ENCODE measurements at regions not wholly inside any gene's neighbourhood (a gene's known extent, or its start where the extent isn't known, plus 50 kb on each side); places are given as distances from the start of the nearest gene placed in this dataset.
A peak's percentile ranks its signal among the peaks of the same experiment; 100 is the strongest.

DNA sequence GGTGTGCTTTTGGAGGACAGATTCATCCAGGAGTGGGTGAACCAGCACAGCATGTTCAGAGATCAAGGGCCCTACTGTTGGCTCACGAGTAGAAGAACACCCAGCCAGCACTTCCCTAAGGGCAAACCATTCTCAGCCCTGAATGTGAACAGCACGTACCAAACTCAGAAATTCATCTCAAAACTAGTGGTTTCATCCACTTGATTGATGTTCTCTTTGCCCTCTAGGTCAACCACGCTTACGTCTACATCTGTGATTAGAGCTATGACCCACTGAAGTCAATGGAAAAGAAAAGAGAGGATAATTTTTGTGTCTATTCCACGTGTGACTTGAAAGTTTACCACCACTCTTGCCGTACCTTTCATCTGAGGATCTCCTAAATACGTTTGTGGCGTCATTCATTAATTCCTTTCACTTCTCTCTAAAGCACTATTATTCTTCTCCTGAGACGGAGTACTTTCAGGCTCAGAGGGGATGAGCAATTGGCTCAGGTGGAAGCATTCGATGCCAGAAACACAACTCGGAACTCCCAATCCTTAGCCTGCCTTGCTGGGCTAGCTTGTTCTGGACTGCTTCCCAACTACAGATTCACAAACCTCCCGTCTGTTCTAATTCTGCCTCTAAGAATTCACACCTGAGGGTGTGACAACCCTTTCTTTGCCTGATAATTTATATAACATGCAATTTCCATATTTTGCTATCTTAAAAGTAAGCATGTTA lies 57.3 kb upstream of the HIVEP3 start:
- DNase-seq (ENCODE audit: extremely low read depth in 1 of 4, low spot score in 3 of 4) (no peak), ATAC-seq (no peak), FAIRE-seq (no peak)
- no peak for TF ChIP-seq MED1 (CRISPR knock-in tag; IDR thresholded peaks at IDR 0.05; ENCODE audit: borderline replicate concordance)
- TF ChIP-seq, protein P1, sequence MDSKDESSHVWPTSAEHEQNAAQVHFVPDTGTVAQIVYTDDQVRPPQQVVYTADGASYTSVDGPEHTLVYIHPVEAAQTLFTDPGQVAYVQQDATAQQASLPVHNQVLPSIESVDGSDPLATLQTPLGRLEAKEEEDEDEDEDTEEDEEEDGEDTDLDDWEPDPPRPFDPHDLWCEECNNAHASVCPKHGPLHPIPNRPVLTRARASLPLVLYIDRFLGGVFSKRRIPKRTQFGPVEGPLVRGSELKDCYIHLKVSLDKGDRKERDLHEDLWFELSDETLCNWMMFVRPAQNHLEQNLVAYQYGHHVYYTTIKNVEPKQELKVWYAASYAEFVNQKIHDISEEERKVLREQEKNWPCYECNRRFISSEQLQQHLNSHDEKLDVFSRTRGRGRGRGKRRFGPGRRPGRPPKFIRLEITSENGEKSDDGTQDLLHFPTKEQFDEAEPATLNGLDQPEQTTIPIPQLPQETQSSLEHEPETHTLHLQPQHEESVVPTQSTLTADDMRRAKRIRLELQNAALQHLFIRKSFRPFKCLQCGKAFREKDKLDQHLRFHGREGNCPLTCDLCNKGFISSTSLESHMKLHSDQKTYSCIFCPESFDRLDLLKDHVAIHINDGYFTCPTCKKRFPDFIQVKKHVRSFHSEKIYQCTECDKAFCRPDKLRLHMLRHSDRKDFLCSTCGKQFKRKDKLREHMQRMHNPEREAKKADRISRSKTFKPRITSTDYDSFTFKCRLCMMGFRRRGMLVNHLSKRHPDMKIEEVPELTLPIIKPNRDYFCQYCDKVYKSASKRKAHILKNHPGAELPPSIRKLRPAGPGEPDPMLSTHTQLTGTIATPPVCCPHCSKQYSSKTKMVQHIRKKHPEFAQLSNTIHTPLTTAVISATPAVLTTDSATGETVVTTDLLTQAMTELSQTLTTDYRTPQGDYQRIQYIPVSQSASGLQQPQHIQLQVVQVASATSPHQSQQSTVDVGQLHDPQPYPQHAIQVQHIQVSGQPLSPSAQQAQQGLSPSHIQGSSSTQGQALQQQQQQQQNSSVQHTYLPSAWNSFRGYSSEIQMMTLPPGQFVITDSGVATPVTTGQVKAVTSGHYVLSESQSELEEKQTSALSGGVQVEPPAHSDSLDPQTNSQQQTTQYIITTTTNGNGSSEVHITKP (IDR thresholded peaks at IDR 0.05; ENCODE audit: partially characterized antibody) = peak; percentile 64
- CTCF ChIA-PET (ENCODE audit: low intra/inter-chr PET ratio) = no interaction called here
- under 1% methylated on average over 12 of the region's 12 CpGs for WGBS (ENCODE audit: insufficient coverage, low coverage, missing lambda C conversion rate)
- no peak overlapping the region for H2AFZ ChIP-seq (ENCODE audit: low read depth, low read length)
- no peak overlapping the region for H3K4me3 ChIP-seq
- no peaks in the 10 kb centered on the region for H3K79me2 ChIP-seq (ENCODE audit: control insufficient read depth, insufficient read depth, low read length)
- intact Hi-C loops (cut with micrococcal nuclease) (no loop called here), in situ Hi-C loops (cut with MboI) (no loop called here)
- H3K9ac ChIP-seq (ENCODE audit: insufficient read depth in 1 of 2, low read depth in 2 of 2, low read length in 2 of 2) = no peak overlapping the region
- H3K27ac ChIP-seq (ENCODE audit: extremely low read depth, low read depth, low read length) = no peak overlapping the region
- H3K4me1 ChIP-seq (replicated peaks in 1 of 2; ENCODE audit: control insufficient read depth in 2 of 2, insufficient read depth in 2 of 2, low read length in 2 of 2) = no peaks in the 10 kb centered on the region
- no peaks in the 10 kb centered on the region for H3K9me3 ChIP-seq (replicated peaks; ENCODE audit: control insufficient read depth, insufficient read depth, low read depth, low read length)
- H3K4me2 ChIP-seq (ENCODE audit: insufficient read depth, low read length) = no peak overlapping the region
- H3K27me3 ChIP-seq (ENCODE audit: control insufficient read depth in 2 of 2, insufficient read depth in 2 of 2, low read length in 2 of 2) = peaks cover 8 to 9% of the 10 kb centered on the region in 2 experiments; a peak in 4 of 5 replicates
- POLR2A ChIA-PET = no interaction called here
- BruUV-seq (replicated peaks) = no TSS peak
- no peaks in the 10 kb centered on the region for H3K9me1 ChIP-seq (ENCODE audit: control insufficient read depth, insufficient read depth, low read length)
- no peaks in the 10 kb centered on the region for H3K36me3 ChIP-seq (ENCODE audit: control insufficient read depth, insufficient read depth, low read length)
- no peaks in the 10 kb centered on the region; the same call in 1 of the 2 replicates for H4K20me1 ChIP-seq (replicated peaks; ENCODE audit: control insufficient read depth, insufficient read depth, low read length)
